ENCODE measurements at regions not wholly inside any gene's neighbourhood (a gene's known extent, or its start where the extent isn't known, plus 50 kb on each side); places are given as distances from the start of the nearest gene placed in this dataset.

DNA sequence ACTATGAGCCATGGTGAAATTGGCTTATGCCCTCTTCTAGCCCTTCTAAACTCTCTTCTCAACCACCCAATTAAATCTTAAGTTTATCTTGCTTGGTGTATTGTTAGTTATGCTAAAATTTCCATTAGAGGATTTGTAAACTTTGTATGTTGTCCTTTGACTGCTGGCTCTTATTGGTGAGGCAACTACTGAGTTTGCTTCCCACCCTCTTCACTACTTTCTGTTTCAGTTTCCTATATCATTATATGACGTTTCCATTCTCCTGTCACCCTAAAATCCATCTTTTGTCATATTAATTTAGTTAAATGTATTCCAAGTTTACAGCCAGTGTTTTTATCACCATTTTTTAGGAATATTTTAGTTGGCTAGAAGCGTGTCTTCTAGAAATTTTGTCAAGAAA is 80.9 kb upstream of the VWC2 start:
- no peaks in the 10 kb centered on the region for H3K27me3 ChIP-seq (ENCODE audit: control insufficient read depth, insufficient read depth, low read length, poor library complexity, severe bottlenecking)
- H3K27ac Mint-ChIP-seq: no peak overlapping the region
- no peaks in the 10 kb centered on the region for H3K9me3 Mint-ChIP-seq
- DNase-seq: no peak
- 75 to 100% methylated on average over 1 to 2 of the region's 2 CpGs for WGBS, 2 experiments (ENCODE audit: insufficient coverage in 1 of 2, insufficient read length in 1 of 2)
- H3K36me3 ChIP-seq (ENCODE audit: control insufficient read depth, insufficient read depth, low read length): no peaks in the 10 kb centered on the region
- no peak for TF ChIP-seq CTCF (conservative IDR thresholded peaks at IDR 0.05)
- H3K4me3 ChIP-seq (ENCODE audit: low read length): no peak overlapping the region
- no peaks in the 10 kb centered on the region for H3K4me1 ChIP-seq (ENCODE audit: control insufficient read depth, insufficient read depth, low read length)
- no peaks in the 10 kb centered on the region for H3K4me1 Mint-ChIP-seq
- H3K9ac ChIP-seq (ENCODE audit: extremely low read depth, low read length, poor library complexity, severe bottlenecking): no peak overlapping the region
- no peaks in the 10 kb centered on the region for H3K27me3 Mint-ChIP-seq (ENCODE audit: insufficient read depth)
- H3K27ac ChIP-seq (ENCODE audit: low read depth, low read length): no peak overlapping the region
- no peaks in the 10 kb centered on the region for H3K36me3 Mint-ChIP-seq (ENCODE audit: low read depth)
- H3K4me3 Mint-ChIP-seq: no peak overlapping the region
- H3K9me3 ChIP-seq (ENCODE audit: control insufficient read depth, low read length): no peaks in the 10 kb centered on the region

DNA sequence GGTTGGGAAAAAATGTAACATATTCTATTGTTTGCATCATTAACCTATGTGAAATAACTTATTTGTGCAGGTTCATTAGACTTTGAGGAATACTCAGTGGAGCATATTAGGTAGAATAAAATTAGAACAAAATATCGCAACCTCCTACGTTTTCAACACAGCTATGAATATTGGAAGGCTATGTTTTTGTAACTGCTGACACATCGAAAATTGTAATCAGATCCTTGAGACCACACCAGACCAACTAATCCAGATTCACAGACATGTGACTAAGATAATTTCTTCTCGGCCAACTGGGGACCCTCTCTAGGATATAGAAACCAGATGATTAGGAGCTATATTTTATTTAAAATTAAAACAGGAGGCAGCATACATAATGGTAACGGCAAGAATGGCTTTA is 77.5 kb upstream of the VWC2 start:
- Mint-ChIP-seq H3K36me3 (ENCODE audit: low read depth) (no peaks in the 10 kb centered on the region), H3K9me3 (no peaks in the 10 kb centered on the region), H3K4me1 (no peaks in the 10 kb centered on the region), H3K4me3 (no peak overlapping the region), H3K27ac (no peak overlapping the region), H3K27me3 (ENCODE audit: insufficient read depth) (no peaks in the 10 kb centered on the region)
- Histone ChIP-seq H3K9ac (ENCODE audit: extremely low read depth, low read length, poor library complexity, severe bottlenecking) (no peak overlapping the region), H3K4me3 (ENCODE audit: low read length) (no peak overlapping the region), H3K4me1 (ENCODE audit: control insufficient read depth, insufficient read depth, low read length) (no peaks in the 10 kb centered on the region), H3K36me3 (ENCODE audit: control insufficient read depth, insufficient read depth, low read length) (no peaks in the 10 kb centered on the region), H3K27me3 (ENCODE audit: control insufficient read depth, insufficient read depth, low read length, poor library complexity, severe bottlenecking) (no peaks in the 10 kb centered on the region), H3K9me3 (ENCODE audit: control insufficient read depth, low read length) (no peaks in the 10 kb centered on the region), H3K27ac (ENCODE audit: low read depth, low read length) (no peak overlapping the region)
- 92 to 94% methylated on average over 2 to 5 of the region's 5 CpGs for WGBS, 2 experiments (ENCODE audit: insufficient coverage in 1 of 2, insufficient read length in 1 of 2)
- DNase-seq: no peak
- no peak for TF ChIP-seq CTCF (conservative IDR thresholded peaks at IDR 0.05)

GRCh38 chr7:49700841-49701240 is 72.6 kb upstream of the VWC2 start:
- H3K27me3 Mint-ChIP-seq (ENCODE audit: insufficient read depth): peaks cover 2% of the 10 kb centered on the region
- TF ChIP-seq CTCF (conservative IDR thresholded peaks at IDR 0.05): no peak
- H3K36me3 Mint-ChIP-seq (ENCODE audit: low read depth): no peaks in the 10 kb centered on the region
- peaks cover 2% of the 10 kb centered on the region for H3K4me1 Mint-ChIP-seq
- H3K4me1 ChIP-seq (ENCODE audit: control insufficient read depth, insufficient read depth, low read length): no peaks in the 10 kb centered on the region
- H3K9ac ChIP-seq (ENCODE audit: extremely low read depth, low read length, poor library complexity, severe bottlenecking): no peak overlapping the region
- no peak overlapping the region for H3K27ac ChIP-seq (ENCODE audit: low read depth, low read length)
- WGBS, 2 experiments (ENCODE audit: insufficient coverage in 1 of 2, insufficient read length in 1 of 2): 91 to 100% methylated on average over 5 to 12 of the region's 13 CpGs
- DNase-seq: no peak
- H3K27me3 ChIP-seq (ENCODE audit: control insufficient read depth, insufficient read depth, low read length, poor library complexity, severe bottlenecking): no peaks in the 10 kb centered on the region
- no peak overlapping the region for H3K27ac Mint-ChIP-seq
- no peaks in the 10 kb centered on the region for H3K36me3 ChIP-seq (ENCODE audit: control insufficient read depth, insufficient read depth, low read length)
- H3K4me3 Mint-ChIP-seq: no peak overlapping the region
- no peaks in the 10 kb centered on the region for H3K9me3 ChIP-seq (ENCODE audit: control insufficient read depth, low read length)
- H3K4me3 ChIP-seq (ENCODE audit: low read length): no peak overlapping the region
- no peaks in the 10 kb centered on the region for H3K9me3 Mint-ChIP-seq
